HUES6 (cell line): ENCODE measurements at regions not wholly inside any gene's neighbourhood (a gene's known extent, or its start where the extent isn't known, plus 50 kb on each side); places are given as distances from the start of the nearest gene placed in this dataset.

Experiments
- H3K27ac ChIP-seq: 2 replicates; pipeline ENCODE4 v1.7.0; 2013; ENCODE audit warnings: low read depth, mild to moderate bottlenecking, low read length, inconsistent platforms
- H3K27me3 ChIP-seq: 2 replicates; pipeline ENCODE4 v1.6.1; 2013; ENCODE audit warnings: low read length; ENCODE audit not compliant: control insufficient read depth, insufficient read depth
- H3K36me3 ChIP-seq: 2 replicates; pipeline ENCODE4 v1.6.1; 2013; ENCODE audit warnings: low read length; ENCODE audit not compliant: control insufficient read depth, insufficient read depth
- H3K4me1 ChIP-seq: 2 replicates; pipeline ENCODE4 v1.6.1; 2013; ENCODE audit warnings: low read length; ENCODE audit not compliant: control insufficient read depth, insufficient read depth
- H3K4me3 ChIP-seq: 2 replicates; pipeline ENCODE4 v1.5.1; 2013; ENCODE audit warnings: low read depth, low read length
- H3K9ac ChIP-seq: one replicate; pipeline ENCODE4 v1.6.1; 2013; ENCODE audit warnings: mild to moderate bottlenecking, low read length
- H3K9me3 ChIP-seq: 2 replicates; pipeline ENCODE4 v1.6.1; 2013; ENCODE audit warnings: low read depth, low read length; ENCODE audit not compliant: control insufficient read depth, insufficient read depth

- Histone ChIP-seq H3K36me3 (no peaks in the 10 kb centered on the region), H3K9me3 (peaks cover 15% of the 10 kb centered on the region; the same call in 1 of the 2 replicates), H3K27ac (no peak overlapping the region), H3K4me3 (no peak overlapping the region), H3K27me3 (no peaks in the 10 kb centered on the region), H3K4me1 (peaks cover 11% of the 10 kb centered on the region; the same call in 1 of the 2 replicates), H3K9ac (no peak overlapping the region)
Observed at GRCh38 chr1:221334062-221334461, 407.8 kb downstream of the DUSP10 start.

- H3K27ac ChIP-seq, result no peak overlapping the region; the same call in 1 of the 2 replicates
- H3K4me3 ChIP-seq, result no peak overlapping the region
- no peaks in the 10 kb centered on the region for H3K36me3 ChIP-seq
- no peaks in the 10 kb centered on the region for H3K27me3 ChIP-seq
- H3K9me3 ChIP-seq, result peaks cover 15% of the 10 kb centered on the region; the same call in 1 of the 2 replicates
- peak overlapping the region; percentile 29 for H3K9ac ChIP-seq
- H3K4me1 ChIP-seq, result peaks cover 11% of the 10 kb centered on the region; the same call in 1 of the 2 replicates
Observed at GRCh38 chr1:221335161-221336101, 406.5 kb downstream of the DUSP10 start.

GRCh38 chr1:221336126-221336525 lies 405.8 kb downstream of the DUSP10 start:
- no peak overlapping the region for H3K4me3 ChIP-seq
- no peaks in the 10 kb centered on the region for H3K36me3 ChIP-seq
- H3K9me3 ChIP-seq, result peaks cover 15% of the 10 kb centered on the region; the same call in 1 of the 2 replicates
- peak overlapping the region; percentile 29 for H3K9ac ChIP-seq
- H3K27me3 ChIP-seq, result no peaks in the 10 kb centered on the region
- H3K27ac ChIP-seq, result no peak overlapping the region; the same call in 1 of the 2 replicates
- peaks cover 11% of the 10 kb centered on the region; the same call in 1 of the 2 replicates for H3K4me1 ChIP-seq

GRCh38 chr1:221337106-221337505 lies 404.8 kb downstream of the DUSP10 start:
- Histone ChIP-seq H3K9me3 (peaks cover 10% of the 10 kb centered on the region; the same call in 1 of the 2 replicates), H3K4me1 (peaks cover 11% of the 10 kb centered on the region; the same call in 1 of the 2 replicates), H3K36me3 (no peaks in the 10 kb centered on the region), H3K27ac (no peak overlapping the region), H3K27me3 (no peaks in the 10 kb centered on the region), H3K4me3 (no peak overlapping the region), H3K9ac (no peak overlapping the region)

- no peak overlapping the region for H3K27ac ChIP-seq
- no peaks in the 10 kb centered on the region for H3K9me3 ChIP-seq
- no peaks in the 10 kb centered on the region for H3K36me3 ChIP-seq
- H3K9ac ChIP-seq, result no peak overlapping the region
- no peaks in the 10 kb centered on the region for H3K4me1 ChIP-seq
- H3K4me3 ChIP-seq, result no peak overlapping the region
- H3K27me3 ChIP-seq, result no peaks in the 10 kb centered on the region
Observed at GRCh38 chr1:221343136-221343535, 398.8 kb downstream of the DUSP10 start.

GRCh38 chr1:221343607-221344006 lies 398.3 kb downstream of the DUSP10 start:
- H3K27me3 ChIP-seq, result no peaks in the 10 kb centered on the region
- H3K36me3 ChIP-seq, result no peaks in the 10 kb centered on the region
- no peak overlapping the region for H3K9ac ChIP-seq
- H3K4me1 ChIP-seq, result no peaks in the 10 kb centered on the region
- H3K4me3 ChIP-seq, result no peak overlapping the region
- no peak overlapping the region for H3K27ac ChIP-seq
- no peaks in the 10 kb centered on the region for H3K9me3 ChIP-seq

GRCh38 chr1:221344693-221345092 lies 397.2 kb downstream of the DUSP10 start:
- H3K9ac ChIP-seq, result no peak overlapping the region
- H3K4me3 ChIP-seq, result no peak overlapping the region
- H3K27ac ChIP-seq, result no peak overlapping the region
- H3K36me3 ChIP-seq, result no peaks in the 10 kb centered on the region
- H3K27me3 ChIP-seq, result no peaks in the 10 kb centered on the region
- H3K4me1 ChIP-seq, result no peaks in the 10 kb centered on the region
- no peaks in the 10 kb centered on the region for H3K9me3 ChIP-seq

- H3K4me1 ChIP-seq, result no peaks in the 10 kb centered on the region
- no peaks in the 10 kb centered on the region for H3K36me3 ChIP-seq
- no peak overlapping the region for H3K9ac ChIP-seq
- no peaks in the 10 kb centered on the region for H3K9me3 ChIP-seq
- no peak overlapping the region for H3K27ac ChIP-seq
- H3K27me3 ChIP-seq, result no peaks in the 10 kb centered on the region
- H3K4me3 ChIP-seq, result no peak overlapping the region
Observed at GRCh38 chr1:221347706-221348105, 394.2 kb downstream of the DUSP10 start.

GRCh38 chr1:221350091-221350490 lies 391.8 kb downstream of the DUSP10 start:
- Histone ChIP-seq H3K9me3 (no peaks in the 10 kb centered on the region), H3K4me3 (no peak overlapping the region), H3K4me1 (no peaks in the 10 kb centered on the region), H3K27ac (no peak overlapping the region), H3K9ac (no peak overlapping the region), H3K36me3 (no peaks in the 10 kb centered on the region), H3K27me3 (no peaks in the 10 kb centered on the region)

- Histone ChIP-seq H3K4me3 (no peak overlapping the region), H3K27me3 (no peaks in the 10 kb centered on the region), H3K36me3 (no peaks in the 10 kb centered on the region), H3K27ac (no peak overlapping the region), H3K9ac (no peak overlapping the region), H3K4me1 (no peaks in the 10 kb centered on the region), H3K9me3 (no peaks in the 10 kb centered on the region)
Observed at GRCh38 chr1:221356693-221357092, 385.2 kb downstream of the DUSP10 start.

GRCh38 chr1:221363039-221363438 lies 378.9 kb downstream of the DUSP10 start:
- no peaks in the 10 kb centered on the region for H3K36me3 ChIP-seq
- no peaks in the 10 kb centered on the region for H3K27me3 ChIP-seq

More at GRCh38 chr1:221363039-221363438, 378.9 kb downstream of the DUSP10 start:
- H3K9ac ChIP-seq, result no peak overlapping the region
- H3K27ac ChIP-seq, result no peak overlapping the region
- H3K4me3 ChIP-seq, result no peak overlapping the region
- 0 out of 2 replicates have a peak, but pooled peaks cover 1% of the 10 kb centered on the region for H3K9me3 ChIP-seq
- H3K4me1 ChIP-seq, result 0 out of 2 replicates have a peak, but pooled peaks cover 2% of the 10 kb centered on the region
